Hematopoietic multipotent progenitor cell treated with erythropoietin and hydrocortisone succinate and interleukin-3 and kit ligand, for 4 days (in vitro differentiated cells): ENCODE measurements at regions not wholly inside any gene's neighbourhood (a gene's known extent, or its start where the extent isn't known, plus 50 kb on each side); places are given as distances from the start of the nearest gene placed in this dataset.
"Not testable (repeated sequence)": the region's sequence is repeated elsewhere in the genome, so short reads cannot be mapped to it uniquely, and the experiment has no call there.

Experiments used
- DNase-seq: peaks from one replicate; pipeline ENCODE4 v3.0.0-alpha.2; 2015

DNA sequence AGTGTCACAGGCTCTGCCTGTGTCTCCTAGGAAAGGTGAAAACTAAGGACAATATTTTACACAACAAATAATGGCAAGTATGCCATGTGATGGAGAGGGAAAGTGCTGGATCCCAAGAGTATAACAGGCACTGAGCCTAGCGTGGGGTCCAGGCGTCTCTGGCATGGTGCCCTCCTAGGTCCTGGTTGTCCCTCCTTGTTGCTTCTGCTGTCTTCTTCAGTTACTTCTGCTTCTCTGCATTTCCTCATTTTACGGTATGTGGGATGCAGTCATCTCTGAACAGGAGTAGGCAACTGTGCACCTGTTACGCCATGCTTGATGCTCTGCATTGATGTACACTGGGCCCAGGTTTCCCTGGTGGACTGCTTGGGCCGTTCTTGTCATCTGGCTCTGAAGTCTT is 1480.8 kb downstream of the FOXD4L5 start:
- not testable (repeated sequence) for DNase-seq

DNA sequence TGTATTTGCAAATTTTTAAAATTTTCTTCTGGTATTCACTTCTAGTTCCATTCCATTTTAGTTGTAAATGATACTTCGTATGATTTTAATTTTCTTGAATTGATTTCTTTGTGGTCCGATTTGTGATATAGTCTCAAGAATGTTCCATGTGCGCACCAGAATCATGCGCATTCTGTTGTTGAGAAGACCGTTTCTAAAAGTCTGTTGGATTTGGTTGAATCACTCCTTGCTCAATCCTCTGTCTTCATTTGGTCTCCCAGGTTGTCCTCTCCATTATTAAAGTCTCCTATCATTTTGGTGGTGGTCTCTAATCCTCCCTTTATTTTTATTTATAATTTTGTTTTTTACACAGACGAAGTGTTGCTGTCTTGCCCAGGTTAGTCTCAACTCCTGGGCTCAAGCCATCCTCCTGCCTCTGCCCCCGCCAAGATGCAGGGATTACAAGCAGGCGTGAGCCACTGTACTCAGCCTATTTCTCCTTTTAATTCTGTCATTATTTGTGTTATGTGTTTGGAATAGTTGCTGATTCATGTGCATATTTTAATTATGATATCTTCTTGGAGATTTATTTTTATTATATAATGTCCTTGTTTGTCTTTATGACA is 1490.8 kb downstream of the FOXD4L5 start:
- DNase-seq = not testable (repeated sequence)

- not testable (repeated sequence) for DNase-seq
Observed at GRCh38 chr9:63787454-63787853, 1497.6 kb downstream of the FOXD4L5 start.

GRCh38 chr9:63785059-63785458 is 1500.0 kb downstream of the FOXD4L5 start:
- not testable (repeated sequence) for DNase-seq

DNA sequence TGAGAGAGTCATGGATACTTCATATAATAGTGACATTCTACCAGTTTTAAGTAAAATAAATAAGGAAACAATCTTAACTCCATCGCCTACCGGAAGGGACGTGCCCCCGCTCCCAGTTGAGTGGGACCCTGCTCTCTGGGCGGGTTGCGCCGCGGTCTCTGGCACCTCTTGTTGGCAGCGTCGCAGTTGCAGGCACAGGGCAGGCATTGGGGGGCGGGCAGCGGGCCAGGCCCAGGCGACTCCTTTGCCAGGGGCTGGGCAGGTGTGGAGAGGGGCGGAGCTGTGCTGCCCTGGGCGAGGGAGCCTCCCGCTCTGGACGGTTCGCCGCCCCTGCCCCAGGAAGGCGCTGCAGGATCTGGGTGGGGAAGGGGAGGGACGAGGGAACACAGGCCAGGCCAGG is 1500.6 kb downstream of the FOXD4L5 start:
- DNase-seq = not testable (repeated sequence)

- not testable (repeated sequence) for DNase-seq
Observed at GRCh38 chr9:63781817-63782439, 1503.1 kb downstream of the FOXD4L5 start.

GRCh38 chr9:63781390-63781789 is 1503.6 kb downstream of the FOXD4L5 start:
- peak; percentile 6 for DNase-seq

DNA sequence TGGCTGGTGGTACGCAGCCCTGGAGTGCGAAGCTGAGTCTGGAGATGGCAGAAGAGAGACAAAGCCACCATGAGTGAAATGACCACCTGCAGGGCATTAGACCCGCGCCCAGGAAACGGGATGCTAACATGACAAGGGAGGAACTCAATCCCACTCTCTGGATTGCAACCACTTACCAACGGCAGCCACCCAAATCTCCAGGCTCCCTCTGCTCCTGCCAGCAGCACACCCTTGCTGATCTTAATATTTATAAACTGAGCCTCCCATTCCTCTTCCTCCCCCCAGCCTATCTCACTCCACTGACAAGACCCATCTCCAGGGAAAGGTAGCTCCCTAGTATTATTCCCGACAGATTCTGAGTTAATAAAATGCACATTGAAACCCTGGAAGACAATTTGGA is 1508.8 kb downstream of the FOXD4L5 start:
- DNase-seq = not testable (repeated sequence)

DNA sequence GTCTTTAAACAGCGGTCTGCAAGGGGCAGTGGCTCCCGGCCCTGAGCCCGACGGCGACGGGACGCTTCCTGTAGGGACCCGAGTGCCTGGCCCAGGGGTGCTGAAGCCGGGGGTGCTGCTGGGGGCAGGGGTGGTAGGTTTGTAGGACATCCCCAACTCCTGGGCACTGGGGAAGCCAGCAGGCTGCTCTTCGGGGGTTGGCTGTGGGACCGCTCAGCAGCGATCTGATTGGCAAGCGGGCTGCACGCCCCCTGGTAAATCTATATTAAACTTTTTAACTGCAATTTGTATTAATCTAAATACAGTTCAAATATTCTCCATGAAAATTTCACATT is 1510.0 kb downstream of the FOXD4L5 start:
- not testable (repeated sequence) for DNase-seq

DNA sequence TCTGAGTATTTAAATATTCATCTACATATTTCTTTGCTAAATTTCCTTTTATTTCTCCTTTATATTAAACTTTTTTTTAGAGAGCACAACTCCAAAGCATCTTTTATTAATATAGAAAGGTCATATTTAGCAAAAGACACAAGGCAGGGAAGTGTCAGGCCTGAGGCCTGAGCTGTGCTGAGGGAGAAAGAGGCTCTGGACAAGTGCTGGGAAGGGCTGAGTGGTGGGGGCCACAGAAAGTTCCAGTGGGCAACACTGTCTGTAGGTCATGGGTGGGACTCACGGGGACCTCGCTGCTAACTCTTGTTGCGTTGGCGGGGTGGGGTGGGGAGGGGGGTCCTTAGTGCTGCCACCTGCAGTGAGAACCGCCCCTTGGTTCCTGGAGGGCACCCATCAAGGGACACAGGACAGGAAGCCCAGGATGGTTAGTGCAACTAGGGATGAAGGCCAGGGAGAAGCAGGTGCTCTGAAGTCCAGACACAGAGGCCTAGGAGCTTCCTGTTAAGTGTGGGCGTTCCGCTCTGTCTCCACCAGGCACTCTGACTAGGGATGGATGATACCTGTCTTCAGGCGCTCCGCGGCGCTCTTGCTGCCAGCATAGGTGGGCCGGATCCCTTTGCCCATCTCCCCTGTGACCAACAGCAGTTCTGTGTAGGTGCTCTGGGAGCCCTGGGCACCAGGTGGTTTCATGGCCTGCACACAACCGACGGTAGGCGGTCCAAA is 1510.5 kb downstream of the FOXD4L5 start:
- DNase-seq = not testable (repeated sequence)

DNA sequence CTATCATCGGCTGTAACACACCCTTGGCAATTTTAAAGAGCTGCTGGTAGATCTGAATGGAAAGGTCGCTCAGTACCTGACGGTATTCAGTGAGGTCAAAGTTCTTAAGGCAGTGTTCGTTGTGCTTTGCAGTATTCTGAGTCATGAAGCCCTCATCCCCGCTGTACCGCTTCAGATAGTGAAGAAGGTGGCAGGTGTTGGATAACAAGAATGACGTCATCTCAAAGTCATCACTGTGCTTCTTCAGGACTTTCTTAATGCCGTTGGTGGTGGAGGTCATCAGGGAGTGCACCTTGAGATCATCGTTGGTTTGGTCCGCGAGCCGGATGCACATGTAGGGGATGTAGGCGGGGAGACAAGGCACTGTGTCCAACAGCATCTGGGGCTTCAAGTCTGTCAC is 1522.8 kb downstream of the FOXD4L5 start:
- DNase-seq = not testable (repeated sequence)

DNA sequence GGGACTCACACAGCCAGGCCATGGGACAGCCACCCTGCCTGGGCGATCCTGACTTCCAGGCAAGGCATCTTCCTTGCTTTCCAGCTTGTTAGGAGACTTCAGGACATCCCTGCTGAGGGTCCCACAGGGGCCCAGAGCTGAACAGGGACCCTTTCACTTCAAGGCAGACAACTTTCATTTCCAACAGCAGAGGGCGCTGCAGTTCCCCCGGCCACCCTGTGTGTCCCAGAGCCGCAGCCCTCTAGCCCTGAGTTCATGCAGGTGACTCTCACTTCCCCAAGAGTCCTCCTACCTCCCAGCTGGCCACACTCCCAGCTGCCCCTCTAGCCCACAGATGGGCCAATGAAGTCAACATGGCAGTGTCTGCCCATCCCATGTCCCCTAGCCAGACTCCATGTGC is 1556.0 kb downstream of the FOXD4L5 start:
- DNase-seq = not testable (repeated sequence)

GRCh38 chr9:63728287-63728686 is 1556.7 kb downstream of the FOXD4L5 start:
- DNase-seq = no peak

GRCh38 chr9:63708285-63708684 is 1576.7 kb downstream of the FOXD4L5 start:
- DNase-seq = not testable (repeated sequence)

- not testable (repeated sequence) for DNase-seq
Observed at GRCh38 chr9:63704456-63704855, 1580.6 kb downstream of the FOXD4L5 start.

GRCh38 chr9:63703670-63704069 is 1581.3 kb downstream of the FOXD4L5 start:
- not testable (repeated sequence) for DNase-seq

DNA sequence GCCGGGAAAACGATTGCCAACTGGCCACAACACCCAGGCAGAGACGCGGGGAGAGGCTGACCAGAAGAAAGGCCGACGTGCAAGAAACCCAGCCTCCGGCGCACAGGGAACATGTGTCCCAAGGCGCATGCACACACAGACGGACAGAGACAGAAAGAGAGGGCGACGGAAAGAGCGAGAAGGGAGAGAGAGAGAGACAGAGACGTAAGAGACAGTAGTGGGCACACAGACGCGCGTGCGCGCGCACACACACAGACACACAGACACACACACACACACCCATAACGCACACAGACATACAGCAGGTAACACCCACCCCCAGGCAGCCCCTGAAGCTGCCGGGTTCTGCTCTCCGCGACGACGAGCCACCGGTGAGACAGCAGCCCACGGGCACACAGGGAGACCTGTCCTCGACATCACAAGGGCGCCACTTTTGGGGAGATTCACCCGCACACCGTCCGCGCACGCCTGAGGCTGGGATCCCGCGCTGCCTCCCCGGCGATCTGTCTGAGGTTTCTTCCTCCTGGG is 1581.8 kb downstream of the FOXD4L5 start:
- DNase-seq = not testable (repeated sequence)
